HEK293 (cell line): ENCODE measurements at regions not wholly inside any gene's neighbourhood (a gene's known extent, or its start where the extent isn't known, plus 50 kb on each side); places are given as distances from the start of the nearest gene placed in this dataset.
A peak's percentile ranks its signal among the peaks of the same experiment; 100 is the strongest.

Experiments
- KLF10 ChIP-seq: fragments of 450-650 bp; IDR thresholded peaks from 2 replicates; pipeline ENCODE4 v1.5.1; 2018; ENCODE audit warnings: missing biosample characterization, mild to moderate bottlenecking, missing genetic modification characterization
- MYNN ChIP-seq: fragments of 450-650 bp; formaldehyde crosslinking; IDR thresholded peaks from 2 replicates; pipeline ENCODE4 v1.5.1; 2016; ENCODE audit warnings: missing biosample characterization, missing genetic modification characterization, borderline replicate concordance
- PRDM2 ChIP-seq: fragments of 450-650 bp; formaldehyde crosslinking; IDR thresholded peaks from 2 replicates; pipeline ENCODE4 v1.5.1; 2016; ENCODE audit warnings: missing biosample characterization, missing genetic modification characterization, borderline replicate concordance
- RBAK ChIP-seq: fragments of 450-650 bp; formaldehyde crosslinking; IDR thresholded peaks from 2 replicates; pipeline ENCODE4 v1.5.1; 2016; ENCODE audit warnings: missing biosample characterization, missing genetic modification characterization
- SETDB1 ChIP-seq: IDR thresholded peaks from one replicate; pipeline ENCODE4 v1.6.1; 2017; ENCODE audit warnings: mild to moderate bottlenecking, low read length, moderate library complexity, mixed read lengths; ENCODE audit not compliant: insufficient read length
- ZNF112 ChIP-seq: fragments of 450-650 bp; formaldehyde crosslinking; IDR thresholded peaks from 2 replicates; pipeline ENCODE4 v1.5.0; 2017; ENCODE audit warnings: missing biosample characterization, missing genetic modification characterization
- ZNF138 ChIP-seq: fragments of 450-650 bp; formaldehyde crosslinking; IDR thresholded peaks from 2 replicates; pipeline ENCODE4 v1.5.1; 2016; ENCODE audit warnings: missing biosample characterization, missing genetic modification characterization, borderline replicate concordance
- ZNF274 ChIP-seq, 2 experiments: fragments of 200-500 bp in 1 of 2; fragments of 450-650 bp in 1 of 2; sonication (Bioruptor generic) in 1 of 2; formaldehyde crosslinking in 1 of 2; IDR thresholded peaks; 2 replicates each; pipeline versions ENCODE4 v1.5.1 to v1.6.1; 2014 to 2016; ENCODE audit warnings: borderline replicate concordance in 1 of 2, inconsistent platforms in 1 of 2, low read length in 1 of 2, missing biosample characterization in 1 of 2, missing genetic modification characterization in 1 of 2
- ZNF280C ChIP-seq: fragments of 450-650 bp; formaldehyde crosslinking; IDR thresholded peaks from 2 replicates; pipeline ENCODE4 v1.5.1; 2016; ENCODE audit warnings: missing biosample characterization, missing genetic modification characterization
- ZNF530 ChIP-seq: fragments of 450-650 bp; formaldehyde crosslinking; IDR thresholded peaks from 2 replicates; pipeline ENCODE4 v1.5.1; 2016; ENCODE audit warnings: low read depth, missing biosample characterization, missing genetic modification characterization
- ZNF670 ChIP-seq: fragments of 450-650 bp; formaldehyde crosslinking; IDR thresholded peaks from 2 replicates; pipeline ENCODE4 v1.5.1; 2016; ENCODE audit warnings: missing biosample characterization, missing genetic modification characterization, low read depth
- TF ChIP-seq, protein P1 (sequence below): fragments of 450-650 bp; formaldehyde crosslinking; IDR thresholded peaks from 2 replicates; pipeline ENCODE4 v1.5.1; 2016; ENCODE audit warnings: missing biosample characterization, missing genetic modification characterization
- TF ChIP-seq, protein P2 (sequence below): fragments of 450-650 bp; formaldehyde crosslinking; IDR thresholded peaks from 2 replicates; pipeline ENCODE4 v1.5.1; 2016; ENCODE audit warnings: missing biosample characterization, missing genetic modification characterization, low read depth
- TF ChIP-seq, protein P3 (sequence below): fragments of 450-650 bp; formaldehyde crosslinking; IDR thresholded peaks from 2 replicates; pipeline ENCODE4 v1.5.1; 2016; ENCODE audit warnings: missing biosample characterization, missing genetic modification characterization

DNA sequence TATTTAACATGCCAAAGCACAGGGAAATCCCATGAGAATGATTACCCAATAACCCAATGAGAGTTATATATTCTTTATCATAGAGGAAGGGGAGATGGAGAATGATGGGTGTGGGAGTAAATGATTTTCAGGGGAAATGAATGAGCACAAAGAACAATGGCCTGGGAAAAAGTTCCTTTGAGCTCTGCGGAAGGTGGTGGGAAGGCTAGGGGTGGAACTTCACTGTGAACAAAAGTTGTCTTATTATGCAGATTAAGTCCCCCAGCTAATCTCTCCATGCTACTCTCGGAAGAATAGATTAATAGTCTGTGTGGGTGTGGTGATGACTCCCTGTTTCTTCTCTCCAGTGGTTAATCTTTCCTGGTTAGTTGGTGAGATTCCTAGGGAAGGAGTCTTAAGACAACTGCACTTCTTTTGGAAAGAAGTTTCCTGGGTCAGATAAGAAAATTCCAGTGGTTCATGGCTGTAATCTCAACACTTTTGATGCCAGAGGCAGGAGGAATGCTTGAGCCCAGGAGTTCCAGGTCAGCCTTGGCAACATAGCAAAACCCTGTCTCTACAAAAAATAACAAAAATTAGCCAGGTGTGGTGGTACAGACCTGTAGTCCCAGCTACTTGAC, 71.6 kb downstream of the DNTTIP2 start:
- TF ChIP-seq, protein P1, sequence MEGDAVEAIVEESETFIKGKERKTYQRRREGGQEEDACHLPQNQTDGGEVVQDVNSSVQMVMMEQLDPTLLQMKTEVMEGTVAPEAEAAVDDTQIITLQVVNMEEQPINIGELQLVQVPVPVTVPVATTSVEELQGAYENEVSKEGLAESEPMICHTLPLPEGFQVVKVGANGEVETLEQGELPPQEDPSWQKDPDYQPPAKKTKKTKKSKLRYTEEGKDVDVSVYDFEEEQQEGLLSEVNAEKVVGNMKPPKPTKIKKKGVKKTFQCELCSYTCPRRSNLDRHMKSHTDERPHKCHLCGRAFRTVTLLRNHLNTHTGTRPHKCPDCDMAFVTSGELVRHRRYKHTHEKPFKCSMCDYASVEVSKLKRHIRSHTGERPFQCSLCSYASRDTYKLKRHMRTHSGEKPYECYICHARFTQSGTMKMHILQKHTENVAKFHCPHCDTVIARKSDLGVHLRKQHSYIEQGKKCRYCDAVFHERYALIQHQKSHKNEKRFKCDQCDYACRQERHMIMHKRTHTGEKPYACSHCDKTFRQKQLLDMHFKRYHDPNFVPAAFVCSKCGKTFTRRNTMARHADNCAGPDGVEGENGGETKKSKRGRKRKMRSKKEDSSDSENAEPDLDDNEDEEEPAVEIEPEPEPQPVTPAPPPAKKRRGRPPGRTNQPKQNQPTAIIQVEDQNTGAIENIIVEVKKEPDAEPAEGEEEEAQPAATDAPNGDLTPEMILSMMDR (tag by site-specific recombination), result no peak
- TF ChIP-seq SETDB1, result no peak
- TF ChIP-seq PRDM2 (tag by site-specific recombination), result no peak
- peak; percentile 68; the same call in 1 of the 2 replicates for TF ChIP-seq ZNF530
- TF ChIP-seq MYNN (tag by site-specific recombination), result no peak
- TF ChIP-seq, protein P2, sequence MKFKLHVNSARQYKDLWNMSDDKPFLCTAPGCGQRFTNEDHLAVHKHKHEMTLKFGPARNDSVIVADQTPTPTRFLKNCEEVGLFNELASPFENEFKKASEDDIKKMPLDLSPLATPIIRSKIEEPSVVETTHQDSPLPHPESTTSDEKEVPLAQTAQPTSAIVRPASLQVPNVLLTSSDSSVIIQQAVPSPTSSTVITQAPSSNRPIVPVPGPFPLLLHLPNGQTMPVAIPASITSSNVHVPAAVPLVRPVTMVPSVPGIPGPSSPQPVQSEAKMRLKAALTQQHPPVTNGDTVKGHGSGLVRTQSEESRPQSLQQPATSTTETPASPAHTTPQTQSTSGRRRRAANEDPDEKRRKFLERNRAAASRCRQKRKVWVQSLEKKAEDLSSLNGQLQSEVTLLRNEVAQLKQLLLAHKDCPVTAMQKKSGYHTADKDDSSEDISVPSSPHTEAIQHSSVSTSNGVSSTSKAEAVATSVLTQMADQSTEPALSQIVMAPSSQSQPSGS (tag by site-specific recombination), result no peak
- TF ChIP-seq, protein P3, sequence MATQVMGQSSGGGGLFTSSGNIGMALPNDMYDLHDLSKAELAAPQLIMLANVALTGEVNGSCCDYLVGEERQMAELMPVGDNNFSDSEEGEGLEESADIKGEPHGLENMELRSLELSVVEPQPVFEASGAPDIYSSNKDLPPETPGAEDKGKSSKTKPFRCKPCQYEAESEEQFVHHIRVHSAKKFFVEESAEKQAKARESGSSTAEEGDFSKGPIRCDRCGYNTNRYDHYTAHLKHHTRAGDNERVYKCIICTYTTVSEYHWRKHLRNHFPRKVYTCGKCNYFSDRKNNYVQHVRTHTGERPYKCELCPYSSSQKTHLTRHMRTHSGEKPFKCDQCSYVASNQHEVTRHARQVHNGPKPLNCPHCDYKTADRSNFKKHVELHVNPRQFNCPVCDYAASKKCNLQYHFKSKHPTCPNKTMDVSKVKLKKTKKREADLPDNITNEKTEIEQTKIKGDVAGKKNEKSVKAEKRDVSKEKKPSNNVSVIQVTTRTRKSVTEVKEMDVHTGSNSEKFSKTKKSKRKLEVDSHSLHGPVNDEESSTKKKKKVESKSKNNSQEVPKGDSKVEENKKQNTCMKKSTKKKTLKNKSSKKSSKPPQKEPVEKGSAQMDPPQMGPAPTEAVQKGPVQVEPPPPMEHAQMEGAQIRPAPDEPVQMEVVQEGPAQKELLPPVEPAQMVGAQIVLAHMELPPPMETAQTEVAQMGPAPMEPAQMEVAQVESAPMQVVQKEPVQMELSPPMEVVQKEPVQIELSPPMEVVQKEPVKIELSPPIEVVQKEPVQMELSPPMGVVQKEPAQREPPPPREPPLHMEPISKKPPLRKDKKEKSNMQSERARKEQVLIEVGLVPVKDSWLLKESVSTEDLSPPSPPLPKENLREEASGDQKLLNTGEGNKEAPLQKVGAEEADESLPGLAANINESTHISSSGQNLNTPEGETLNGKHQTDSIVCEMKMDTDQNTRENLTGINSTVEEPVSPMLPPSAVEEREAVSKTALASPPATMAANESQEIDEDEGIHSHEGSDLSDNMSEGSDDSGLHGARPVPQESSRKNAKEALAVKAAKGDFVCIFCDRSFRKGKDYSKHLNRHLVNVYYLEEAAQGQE, result no peak
- no peak for TF ChIP-seq ZNF274 (IDR thresholded peaks at IDR 0.05; ENCODE audit: low read length)
- TF ChIP-seq ZNF274 (tag by site-specific recombination; IDR thresholded peaks at IDR 0.05; ENCODE audit: borderline replicate concordance), result no peak
- TF ChIP-seq ZNF138 (tag by site-specific recombination), result no peak
- no peak for TF ChIP-seq ZNF670 (tag by site-specific recombination)
- TF ChIP-seq ZNF112 (tag by site-specific recombination), result no peak
- no peak for TF ChIP-seq ZNF280C (tag by site-specific recombination)
- no peak for TF ChIP-seq RBAK (tag by site-specific recombination)
- TF ChIP-seq KLF10 (tag by site-specific recombination), result no peak
